WERI-Rb-1 (cell line): ENCODE measurements at regions not wholly inside any gene's neighbourhood (a gene's known extent, or its start where the extent isn't known, plus 50 kb on each side); places are given as distances from the start of the nearest gene placed in this dataset.

ENCODE experiments used
- DNase-seq: peaks from one replicate; pipeline ENCODE4 v3.0.0-alpha.2; 2020
- H3K27ac ChIP-seq: fragments of 250-450 bp; sonication (Bioruptor Pico); 2 replicates; pipeline ENCODE4 v1.5.1; 2020; ENCODE audit warnings: mild to moderate bottlenecking, moderate library complexity
- H3K27me3 ChIP-seq: fragments of 250-450 bp; sonication (Bioruptor Pico); 2 replicates; pipeline ENCODE4 v1.5.1; 2021; ENCODE audit warnings: mild to moderate bottlenecking, low read depth, moderate library complexity; ENCODE audit not compliant: insufficient read depth, severe bottlenecking
- H3K36me3 ChIP-seq: fragments of 250-450 bp; sonication (Bioruptor Pico); 2 replicates; pipeline ENCODE4 v1.5.1; 2020; ENCODE audit warnings: mild to moderate bottlenecking, moderate library complexity
- H3K4me3 ChIP-seq: 2 replicates; pipeline ENCODE4 v1.5.1; 2011; ENCODE audit warnings: low read depth, mild to moderate bottlenecking, control low read depth, low read length
- H3K9me3 ChIP-seq: fragments of 250-450 bp; sonication (Bioruptor Pico); 2 replicates; pipeline ENCODE4 v1.5.1; 2021; ENCODE audit warnings: mild to moderate bottlenecking, moderate library complexity; ENCODE audit not compliant: severe bottlenecking
- TF ChIP-seq, protein P1 (sequence below): IDR thresholded peaks from 2 replicates; pipeline ENCODE4 v1.5.1; 2011; ENCODE audit warnings: low read depth, mild to moderate bottlenecking, control low read depth, inconsistent platforms, low read length

DNA sequence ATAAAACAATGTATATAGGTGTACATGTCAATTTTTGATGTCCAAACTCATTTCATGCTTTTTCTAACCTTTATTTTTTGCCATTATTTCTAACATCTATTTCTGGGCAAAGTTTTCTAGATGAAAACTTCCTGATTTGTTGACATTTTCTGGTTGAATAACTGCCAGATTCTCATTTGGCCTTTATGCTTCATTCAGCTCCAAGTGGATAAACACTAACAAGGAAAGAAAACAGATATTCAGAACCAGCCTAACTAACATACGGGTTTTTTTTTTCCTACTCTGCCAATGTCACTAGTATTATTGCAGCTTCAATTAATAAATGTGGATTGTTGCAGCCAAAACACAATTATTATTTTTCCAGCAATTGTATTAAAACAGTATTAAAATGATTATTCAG lies 50.9 kb upstream of the RAP1GDS1 start:
- H3K36me3 ChIP-seq: no peaks in the 10 kb centered on the region
- DNase-seq: no peak
- H3K27ac ChIP-seq: no peak overlapping the region
- H3K4me3 ChIP-seq: no peak overlapping the region
- TF ChIP-seq, protein P1, sequence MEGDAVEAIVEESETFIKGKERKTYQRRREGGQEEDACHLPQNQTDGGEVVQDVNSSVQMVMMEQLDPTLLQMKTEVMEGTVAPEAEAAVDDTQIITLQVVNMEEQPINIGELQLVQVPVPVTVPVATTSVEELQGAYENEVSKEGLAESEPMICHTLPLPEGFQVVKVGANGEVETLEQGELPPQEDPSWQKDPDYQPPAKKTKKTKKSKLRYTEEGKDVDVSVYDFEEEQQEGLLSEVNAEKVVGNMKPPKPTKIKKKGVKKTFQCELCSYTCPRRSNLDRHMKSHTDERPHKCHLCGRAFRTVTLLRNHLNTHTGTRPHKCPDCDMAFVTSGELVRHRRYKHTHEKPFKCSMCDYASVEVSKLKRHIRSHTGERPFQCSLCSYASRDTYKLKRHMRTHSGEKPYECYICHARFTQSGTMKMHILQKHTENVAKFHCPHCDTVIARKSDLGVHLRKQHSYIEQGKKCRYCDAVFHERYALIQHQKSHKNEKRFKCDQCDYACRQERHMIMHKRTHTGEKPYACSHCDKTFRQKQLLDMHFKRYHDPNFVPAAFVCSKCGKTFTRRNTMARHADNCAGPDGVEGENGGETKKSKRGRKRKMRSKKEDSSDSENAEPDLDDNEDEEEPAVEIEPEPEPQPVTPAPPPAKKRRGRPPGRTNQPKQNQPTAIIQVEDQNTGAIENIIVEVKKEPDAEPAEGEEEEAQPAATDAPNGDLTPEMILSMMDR: no peak
- H3K9me3 ChIP-seq: no peaks in the 10 kb centered on the region
- H3K27me3 ChIP-seq: no peaks in the 10 kb centered on the region

DNA sequence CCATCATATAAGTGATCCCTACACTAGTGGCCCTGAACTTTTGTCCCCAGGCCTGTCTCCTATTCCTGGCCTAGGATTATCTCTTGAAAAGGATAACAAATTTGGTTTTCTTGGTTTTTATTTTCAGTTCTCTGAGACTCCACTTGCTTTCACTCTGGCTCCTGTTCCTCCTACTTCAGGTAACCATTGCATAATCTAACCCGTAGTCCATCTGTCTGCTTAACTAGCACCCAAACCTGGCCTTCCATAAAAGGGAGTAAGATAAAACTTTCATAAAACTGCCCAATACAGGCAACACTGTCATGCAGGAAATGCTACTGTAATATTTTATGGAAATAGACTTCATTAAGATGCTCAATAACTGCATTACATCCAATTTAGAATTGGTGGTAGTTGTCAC lies 52.1 kb upstream of the RAP1GDS1 start:
- TF ChIP-seq, protein P1: no peak
- no peaks in the 10 kb centered on the region for H3K9me3 ChIP-seq
- no peak overlapping the region for H3K27ac ChIP-seq
- H3K4me3 ChIP-seq: no peak overlapping the region
- no peak for DNase-seq
- H3K27me3 ChIP-seq: no peaks in the 10 kb centered on the region
- no peaks in the 10 kb centered on the region for H3K36me3 ChIP-seq

DNA sequence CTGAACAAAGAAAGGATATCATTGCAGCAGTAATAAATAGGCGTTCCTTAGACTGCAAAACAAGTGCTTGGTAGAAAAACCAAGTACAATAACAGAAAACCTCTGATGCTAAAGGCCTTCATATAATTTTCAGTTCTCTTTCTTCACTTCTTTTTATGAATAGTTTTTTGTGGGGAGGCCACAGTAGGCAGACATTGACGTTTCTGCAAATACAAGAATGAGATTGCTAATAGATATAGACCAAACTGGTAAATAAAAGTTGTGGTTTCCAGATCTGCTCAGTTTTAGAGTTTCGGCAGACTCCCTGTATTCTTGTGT lies 57.0 kb upstream of the RAP1GDS1 start:
- Histone ChIP-seq H3K36me3 (no peaks in the 10 kb centered on the region), H3K4me3 (no peak overlapping the region), H3K27ac (no peak overlapping the region), H3K27me3 (no peaks in the 10 kb centered on the region), H3K9me3 (peaks cover 8% of the 10 kb centered on the region)
- no peak for DNase-seq
- TF ChIP-seq, protein P1: no peak

DNA sequence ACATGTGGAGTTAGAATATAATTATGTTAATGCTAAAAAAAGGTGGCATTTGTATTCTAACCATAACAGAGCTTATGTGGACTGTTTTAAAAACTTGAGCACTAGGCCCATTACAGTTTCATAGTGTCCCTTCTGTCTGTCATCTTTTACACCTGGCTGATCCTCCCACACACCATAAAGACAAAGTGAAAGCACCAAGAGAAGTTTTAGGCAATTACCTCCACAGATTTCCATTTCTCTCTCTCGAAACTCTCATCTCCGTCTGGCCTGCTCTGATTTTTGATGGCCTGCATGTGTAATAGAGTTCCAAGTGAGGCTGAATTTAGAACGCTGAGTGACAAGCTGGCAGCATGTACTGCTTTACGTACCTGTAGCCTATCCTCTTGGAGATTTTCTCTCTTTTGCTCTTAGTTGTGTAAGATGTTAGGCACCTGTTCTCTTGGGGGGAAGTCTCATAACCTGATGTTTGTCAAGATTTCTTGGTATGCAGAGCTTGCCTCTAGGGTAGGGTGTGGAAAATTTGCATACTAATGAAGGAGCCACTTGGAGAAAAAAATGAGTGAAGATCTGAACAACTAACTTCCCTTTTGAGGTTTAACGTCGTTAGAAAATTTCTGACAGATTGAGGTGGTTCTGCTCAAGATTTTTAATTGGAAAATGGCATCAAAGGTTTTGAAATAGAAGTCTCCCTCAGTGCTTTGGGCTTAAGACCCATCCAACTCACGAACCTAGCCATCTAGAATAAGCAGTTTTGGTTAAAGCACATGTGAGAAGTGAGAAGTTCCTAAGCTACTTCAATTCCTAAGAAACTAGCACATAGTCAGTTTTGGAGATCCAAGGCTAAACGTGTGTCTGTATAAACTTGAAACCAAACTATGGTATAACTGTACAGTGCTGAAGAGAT lies 57.6 kb upstream of the RAP1GDS1 start:
- Histone ChIP-seq H3K36me3 (no peaks in the 10 kb centered on the region), H3K4me3 (no peak overlapping the region), H3K27me3 (no peaks in the 10 kb centered on the region), H3K27ac (no peak overlapping the region), H3K9me3 (peaks cover 8% of the 10 kb centered on the region)
- DNase-seq: no peak
- TF ChIP-seq, protein P1: no peak

DNA sequence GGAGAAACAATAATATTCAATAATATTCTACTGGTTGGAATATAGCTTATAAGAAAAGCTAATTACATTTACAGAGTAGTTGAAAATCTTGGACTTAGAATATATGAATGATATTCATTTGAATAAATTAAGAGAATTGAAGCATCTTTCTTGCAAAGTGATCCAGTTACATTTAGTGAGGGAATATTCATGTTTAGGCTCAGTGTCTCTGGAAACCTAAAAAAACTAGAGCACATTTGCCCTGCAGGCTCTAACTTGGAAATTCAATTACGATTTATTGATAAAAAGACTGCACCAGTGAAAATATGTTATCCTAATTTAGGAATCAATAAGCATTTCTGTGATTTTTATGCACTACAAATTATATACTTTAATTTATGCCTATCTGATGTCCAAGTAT lies 58.3 kb upstream of the RAP1GDS1 start:
- H3K9me3 ChIP-seq: peaks cover 8% of the 10 kb centered on the region
- H3K4me3 ChIP-seq: no peak overlapping the region
- no peaks in the 10 kb centered on the region for H3K27me3 ChIP-seq
- H3K36me3 ChIP-seq: no peaks in the 10 kb centered on the region
- H3K27ac ChIP-seq: no peak overlapping the region
- no peak for DNase-seq
- TF ChIP-seq, protein P1: no peak

DNA sequence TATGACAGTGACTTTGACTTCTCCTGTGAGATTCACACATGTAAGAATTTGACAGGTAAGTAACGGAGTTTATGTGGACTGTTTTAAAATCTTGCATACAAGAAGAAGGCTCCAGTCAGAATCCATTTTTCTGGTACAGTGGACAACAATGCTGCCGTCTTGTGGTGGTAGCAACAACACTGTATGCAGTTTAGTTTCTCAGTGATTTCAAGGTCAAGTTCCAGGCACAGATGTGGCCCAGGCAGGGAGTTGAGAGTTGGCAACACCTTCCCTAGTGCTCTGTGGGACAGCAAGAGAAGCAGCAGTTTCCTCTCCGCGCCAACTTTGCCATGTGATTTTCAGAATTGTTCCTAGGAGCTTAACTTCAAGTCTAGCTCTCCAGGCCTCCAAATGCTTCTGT lies 56.0 kb upstream of the STPG2 start:
- H3K27me3 ChIP-seq: no peaks in the 10 kb centered on the region
- no peak for DNase-seq
- no peaks in the 10 kb centered on the region for H3K36me3 ChIP-seq
- no peak overlapping the region for H3K27ac ChIP-seq
- TF ChIP-seq, protein P1: peak; percentile 32; the same call in 1 of the 2 replicates
- peaks cover 10% of the 10 kb centered on the region for H3K9me3 ChIP-seq
- H3K4me3 ChIP-seq: no peak overlapping the region
